ENCODE measurements at regions not wholly inside any gene's neighbourhood (a gene's known extent, or its start where the extent isn't known, plus 50 kb on each side); places are given as distances from the start of the nearest gene placed in this dataset.

DNA sequence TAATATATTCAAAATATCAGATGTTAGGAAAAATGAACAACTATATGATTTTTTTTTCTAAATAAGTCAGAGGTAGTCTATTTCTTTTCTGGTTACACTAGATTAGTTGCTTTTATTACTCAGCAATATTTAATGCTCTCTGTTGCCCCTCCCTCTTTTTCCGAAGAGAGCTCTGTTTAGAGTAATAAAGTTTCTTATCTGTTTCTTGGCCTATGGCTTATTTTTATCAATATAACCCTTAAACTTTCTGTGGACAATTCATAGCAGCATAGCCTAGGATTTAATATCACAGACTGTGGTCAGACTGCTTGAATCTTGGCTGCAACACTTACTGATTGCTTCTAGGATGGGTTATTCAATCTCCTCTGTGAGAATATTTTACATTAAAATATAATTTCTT lies 2315.4 kb upstream of the AGA start:
- no peaks in the 10 kb centered on the region for H3K27me3 ChIP-seq (ENCODE audit: control insufficient read depth in 1 of 2, insufficient read depth in 2 of 2, low read length in 2 of 2)
- no peaks in the 10 kb centered on the region for H3K4me1 ChIP-seq (ENCODE audit: control insufficient read depth in 1 of 2, insufficient read depth in 2 of 2, low read length in 2 of 2)
- H3K4me3 ChIP-seq (ENCODE audit: low read depth in 1 of 2, low read length in 2 of 2) = no peak overlapping the region
- H3K36me3 ChIP-seq (ENCODE audit: control insufficient read depth in 1 of 2, insufficient read depth in 2 of 2, low read length in 2 of 2) = no peaks in the 10 kb centered on the region
- no peaks in the 10 kb centered on the region for H3K9me3 ChIP-seq (ENCODE audit: control insufficient read depth in 1 of 2, low read length in 2 of 2)
- H3K27ac ChIP-seq (ENCODE audit: low read depth, low read length) = no peak overlapping the region
- no peak overlapping the region for H3K9ac ChIP-seq (ENCODE audit: low read depth in 1 of 2, low read length in 2 of 2)

DNA sequence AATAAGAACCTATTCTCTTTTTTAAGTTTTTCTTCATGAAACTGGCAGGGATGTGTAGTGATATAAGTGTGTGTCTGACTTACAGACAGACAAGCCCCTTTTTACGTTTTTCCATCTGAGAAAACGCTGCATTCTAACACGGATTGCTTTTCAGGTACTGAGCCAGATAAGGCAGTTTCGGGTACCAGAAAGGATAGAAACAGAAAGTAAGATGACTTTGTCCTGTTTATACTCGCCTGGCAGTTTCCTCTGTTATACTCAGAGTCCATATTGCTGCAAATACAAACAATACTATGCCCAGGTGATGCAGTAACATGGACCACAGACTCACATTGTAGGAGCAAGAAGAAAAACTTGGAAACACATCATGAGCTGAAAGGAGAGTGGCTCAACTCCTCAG lies 2320.6 kb upstream of the AGA start:
- peaks cover 5 to 8% of the 10 kb centered on the region in 2 donors for H3K9me3 ChIP-seq (ENCODE audit: control insufficient read depth in 1 of 2, low read length in 2 of 2)
- no peak overlapping the region for H3K27ac ChIP-seq (ENCODE audit: low read depth, low read length)
- H3K27me3 ChIP-seq (ENCODE audit: control insufficient read depth in 1 of 2, insufficient read depth in 2 of 2, low read length in 2 of 2) = no peaks in the 10 kb centered on the region
- no peak overlapping the region for H3K4me3 ChIP-seq (ENCODE audit: low read depth in 1 of 2, low read length in 2 of 2)
- H3K4me1 ChIP-seq (ENCODE audit: control insufficient read depth in 1 of 2, insufficient read depth in 2 of 2, low read length in 2 of 2) = no peaks in the 10 kb centered on the region
- no peaks in the 10 kb centered on the region for H3K36me3 ChIP-seq (ENCODE audit: control insufficient read depth in 1 of 2, insufficient read depth in 2 of 2, low read length in 2 of 2)
- no peak overlapping the region for H3K9ac ChIP-seq (ENCODE audit: low read depth in 1 of 2, low read length in 2 of 2)

- no peaks in the 10 kb centered on the region for H3K27me3 ChIP-seq (ENCODE audit: control insufficient read depth in 1 of 2, insufficient read depth in 2 of 2, low read length in 2 of 2)
- no peak overlapping the region for H3K27ac ChIP-seq (ENCODE audit: low read depth, low read length)
- no peak overlapping the region for H3K9ac ChIP-seq (ENCODE audit: low read depth in 1 of 2, low read length in 2 of 2)
- peaks cover 5 to 8% of the 10 kb centered on the region in 2 donors for H3K9me3 ChIP-seq (ENCODE audit: control insufficient read depth in 1 of 2, low read length in 2 of 2)
- no peaks in the 10 kb centered on the region for H3K36me3 ChIP-seq (ENCODE audit: control insufficient read depth in 1 of 2, insufficient read depth in 2 of 2, low read length in 2 of 2)
- H3K4me1 ChIP-seq (ENCODE audit: control insufficient read depth in 1 of 2, insufficient read depth in 2 of 2, low read length in 2 of 2) = no peaks in the 10 kb centered on the region
- H3K4me3 ChIP-seq (ENCODE audit: low read depth in 1 of 2, low read length in 2 of 2) = no peak overlapping the region
These were observed 2324.7 kb upstream of the AGA start for GRCh38 chr4:179766938-179767337.

DNA sequence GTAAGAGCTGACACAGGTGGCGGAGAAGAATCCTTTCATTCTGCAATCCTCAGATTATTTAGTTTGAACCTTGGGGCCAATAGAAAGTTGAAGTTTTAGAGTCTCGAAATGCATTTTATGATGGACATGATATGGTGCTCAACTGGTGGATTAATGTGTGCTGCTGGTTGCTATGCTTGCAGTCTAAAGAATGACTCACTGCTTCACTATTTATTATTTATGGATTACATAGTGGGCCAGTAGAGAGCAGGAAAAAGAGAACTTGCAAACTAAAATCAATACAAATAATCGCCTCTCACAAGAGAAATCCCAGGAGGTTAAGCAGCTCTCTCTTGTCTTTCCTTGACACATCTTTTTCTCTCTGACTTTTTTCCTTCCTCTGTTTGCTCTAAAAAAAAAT lies 2326.8 kb upstream of the AGA start:
- Histone ChIP-seq H3K36me3 (ENCODE audit: control insufficient read depth in 1 of 2, insufficient read depth in 2 of 2, low read length in 2 of 2) (no peaks in the 10 kb centered on the region), H3K27ac (ENCODE audit: low read depth, low read length) (no peak overlapping the region), H3K9ac (ENCODE audit: low read depth in 1 of 2, low read length in 2 of 2) (no peak overlapping the region), H3K4me1 (ENCODE audit: control insufficient read depth in 1 of 2, insufficient read depth in 2 of 2, low read length in 2 of 2) (no peaks in the 10 kb centered on the region), H3K9me3 (ENCODE audit: control insufficient read depth in 1 of 2, low read length in 2 of 2) (peaks cover 5 to 8% of the 10 kb centered on the region in 2 donors), H3K4me3 (ENCODE audit: low read depth in 1 of 2, low read length in 2 of 2) (no peak overlapping the region), H3K27me3 (ENCODE audit: control insufficient read depth in 1 of 2, insufficient read depth in 2 of 2, low read length in 2 of 2) (no peaks in the 10 kb centered on the region)

DNA sequence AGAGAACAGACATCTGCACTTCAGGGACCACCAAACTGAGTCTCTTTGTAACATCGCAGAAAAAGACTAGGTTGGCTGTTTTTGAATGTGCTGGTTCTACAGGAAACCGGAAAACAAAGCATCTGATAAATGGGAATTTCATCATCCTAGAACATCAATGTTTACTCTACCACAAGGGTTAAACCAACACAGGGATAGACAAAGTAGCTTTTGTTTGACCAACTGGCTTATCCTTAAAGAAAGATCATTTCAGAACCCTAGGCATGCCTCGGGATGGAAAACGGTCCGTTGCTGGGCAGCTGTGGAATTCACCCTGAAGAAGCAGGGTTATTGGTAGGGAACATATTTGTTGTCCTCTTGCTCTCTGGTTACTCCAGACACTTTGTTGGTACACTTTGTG lies 2355.5 kb upstream of the AGA start:
- Histone ChIP-seq H3K36me3 (ENCODE audit: control insufficient read depth in 1 of 2, insufficient read depth in 2 of 2, low read length in 2 of 2) (no peaks in the 10 kb centered on the region), H3K27me3 (ENCODE audit: control insufficient read depth in 1 of 2, insufficient read depth in 2 of 2, low read length in 2 of 2) (no peaks in the 10 kb centered on the region), H3K9ac (ENCODE audit: low read depth in 1 of 2, low read length in 2 of 2) (no peak overlapping the region), H3K4me3 (ENCODE audit: low read depth in 1 of 2, low read length in 2 of 2) (no peak overlapping the region), H3K9me3 (ENCODE audit: control insufficient read depth in 1 of 2, low read length in 2 of 2) (peaks cover 0 to 5% of the 10 kb centered on the region in 2 donors), H3K27ac (ENCODE audit: low read depth, low read length) (no peak overlapping the region), H3K4me1 (ENCODE audit: control insufficient read depth in 1 of 2, insufficient read depth in 2 of 2, low read length in 2 of 2) (no peaks in the 10 kb centered on the region)

DNA sequence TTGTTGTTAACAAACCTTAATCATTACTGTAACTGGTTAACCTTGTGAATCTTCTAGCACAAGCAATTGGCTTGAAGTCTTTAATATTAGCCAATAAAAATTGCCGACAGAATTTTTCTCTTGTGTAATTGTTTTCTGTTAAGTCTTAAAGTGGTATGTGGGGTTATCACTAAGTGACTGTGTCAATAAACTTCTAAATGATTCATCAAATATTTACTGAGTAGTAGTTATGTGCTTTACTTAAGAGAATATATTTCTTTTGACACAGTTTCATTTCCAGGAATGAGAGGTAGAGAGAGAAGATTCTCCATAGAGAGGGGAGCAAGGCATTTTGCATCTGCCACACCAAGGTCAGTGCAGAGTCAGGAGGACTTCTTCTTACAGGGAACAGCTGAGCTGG lies 2361.6 kb upstream of the AGA start:
- peaks cover 0 to 4% of the 10 kb centered on the region in 2 donors for H3K9me3 ChIP-seq (ENCODE audit: control insufficient read depth in 1 of 2, low read length in 2 of 2)
- no peaks in the 10 kb centered on the region for H3K36me3 ChIP-seq (ENCODE audit: control insufficient read depth in 1 of 2, insufficient read depth in 2 of 2, low read length in 2 of 2)
- H3K4me3 ChIP-seq (ENCODE audit: low read depth in 1 of 2, low read length in 2 of 2) = no peak overlapping the region
- H3K27me3 ChIP-seq (ENCODE audit: control insufficient read depth in 1 of 2, insufficient read depth in 2 of 2, low read length in 2 of 2) = no peaks in the 10 kb centered on the region
- no peak overlapping the region for H3K27ac ChIP-seq (ENCODE audit: low read depth, low read length)
- no peak overlapping the region for H3K9ac ChIP-seq (ENCODE audit: low read depth in 1 of 2, low read length in 2 of 2)
- no peaks in the 10 kb centered on the region for H3K4me1 ChIP-seq (ENCODE audit: control insufficient read depth in 1 of 2, insufficient read depth in 2 of 2, low read length in 2 of 2)

DNA sequence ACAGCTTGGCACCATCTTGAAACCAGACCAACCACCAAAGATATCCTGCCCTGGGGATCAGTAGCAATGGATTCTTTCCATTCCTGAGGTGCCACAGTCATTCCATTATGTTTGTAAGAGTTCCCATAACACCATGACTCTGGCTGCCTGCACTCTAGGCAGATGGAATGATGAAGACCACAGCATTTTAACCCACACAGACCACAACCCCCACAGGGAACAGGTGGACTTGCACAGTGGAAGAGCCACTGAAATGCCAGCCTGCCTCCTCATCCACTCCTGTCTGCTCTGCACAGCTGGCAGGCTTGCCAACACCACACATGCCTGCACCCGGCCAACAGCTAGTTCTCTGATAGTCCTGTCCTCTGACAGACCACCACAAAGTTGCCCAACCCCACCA lies 2362.2 kb upstream of the AGA start:
- Histone ChIP-seq H3K4me1 (ENCODE audit: control insufficient read depth in 1 of 2, insufficient read depth in 2 of 2, low read length in 2 of 2) (no peaks in the 10 kb centered on the region), H3K4me3 (ENCODE audit: low read depth in 1 of 2, low read length in 2 of 2) (no peak overlapping the region), H3K27ac (ENCODE audit: low read depth, low read length) (no peak overlapping the region), H3K9ac (ENCODE audit: low read depth in 1 of 2, low read length in 2 of 2) (no peak overlapping the region), H3K36me3 (ENCODE audit: control insufficient read depth in 1 of 2, insufficient read depth in 2 of 2, low read length in 2 of 2) (no peaks in the 10 kb centered on the region), H3K9me3 (ENCODE audit: control insufficient read depth in 1 of 2, low read length in 2 of 2) (peaks cover 0 to 8% of the 10 kb centered on the region in 2 donors), H3K27me3 (ENCODE audit: control insufficient read depth in 1 of 2, insufficient read depth in 2 of 2, low read length in 2 of 2) (no peaks in the 10 kb centered on the region)

GRCh38 chr4:179817317-179817716 lies 2375.1 kb upstream of the AGA start:
- Histone ChIP-seq H3K9ac (ENCODE audit: low read depth in 1 of 2, low read length in 2 of 2) (no peak overlapping the region), H3K9me3 (ENCODE audit: control insufficient read depth in 1 of 2, low read length in 2 of 2) (peaks cover 3 to 7% of the 10 kb centered on the region in 2 donors), H3K4me1 (ENCODE audit: control insufficient read depth in 1 of 2, insufficient read depth in 2 of 2, low read length in 2 of 2) (no peaks in the 10 kb centered on the region)

GRCh38 chr4:179823342-179823741 lies 2381.1 kb upstream of the AGA start:
- H3K9ac ChIP-seq (ENCODE audit: low read depth in 1 of 2, low read length in 2 of 2) = no peak overlapping the region
- no peak overlapping the region for H3K27ac ChIP-seq (ENCODE audit: low read depth, low read length)
- no peaks in the 10 kb centered on the region for H3K27me3 ChIP-seq (ENCODE audit: control insufficient read depth in 1 of 2, insufficient read depth in 2 of 2, low read length in 2 of 2)
- no peaks in the 10 kb centered on the region for H3K4me1 ChIP-seq (ENCODE audit: control insufficient read depth in 1 of 2, insufficient read depth in 2 of 2, low read length in 2 of 2)
- H3K4me3 ChIP-seq (ENCODE audit: low read depth in 1 of 2, low read length in 2 of 2) = no peak overlapping the region
- H3K9me3 ChIP-seq (ENCODE audit: control insufficient read depth in 1 of 2, low read length in 2 of 2) = peaks cover 0 to 7% of the 10 kb centered on the region in 2 donors
- no peaks in the 10 kb centered on the region for H3K36me3 ChIP-seq (ENCODE audit: control insufficient read depth in 1 of 2, insufficient read depth in 2 of 2, low read length in 2 of 2)

More at GRCh38 chr4:179817317-179817716, 2375.1 kb upstream of the AGA start:
- H3K4me3 ChIP-seq (ENCODE audit: low read depth in 1 of 2, low read length in 2 of 2) = no peak overlapping the region
- H3K27me3 ChIP-seq (ENCODE audit: control insufficient read depth in 1 of 2, insufficient read depth in 2 of 2, low read length in 2 of 2) = no peaks in the 10 kb centered on the region
- H3K36me3 ChIP-seq (ENCODE audit: control insufficient read depth in 1 of 2, insufficient read depth in 2 of 2, low read length in 2 of 2) = no peaks in the 10 kb centered on the region
- H3K27ac ChIP-seq (ENCODE audit: low read depth, low read length) = no peak overlapping the region

- no peak overlapping the region for H3K27ac ChIP-seq (ENCODE audit: low read depth, low read length)
- H3K36me3 ChIP-seq (ENCODE audit: control insufficient read depth in 1 of 2, insufficient read depth in 2 of 2, low read length in 2 of 2) = no peaks in the 10 kb centered on the region
- no peak overlapping the region for H3K4me3 ChIP-seq (ENCODE audit: low read depth in 1 of 2, low read length in 2 of 2)
- no peaks in the 10 kb centered on the region for H3K9me3 ChIP-seq (ENCODE audit: control insufficient read depth in 1 of 2, low read length in 2 of 2)
- H3K9ac ChIP-seq (ENCODE audit: low read depth in 1 of 2, low read length in 2 of 2) = no peak overlapping the region
- H3K27me3 ChIP-seq (ENCODE audit: control insufficient read depth in 1 of 2, insufficient read depth in 2 of 2, low read length in 2 of 2) = no peaks in the 10 kb centered on the region
- H3K4me1 ChIP-seq (ENCODE audit: control insufficient read depth in 1 of 2, insufficient read depth in 2 of 2, low read length in 2 of 2) = no peaks in the 10 kb centered on the region
These were observed 2389.0 kb upstream of the AGA start for GRCh38 chr4:179831274-179831673.
